ENCODE measurements at regions not wholly inside any gene's neighbourhood (a gene's known extent, or its start where the extent isn't known, plus 50 kb on each side); places are given as distances from the start of the nearest gene placed in this dataset.

DNA sequence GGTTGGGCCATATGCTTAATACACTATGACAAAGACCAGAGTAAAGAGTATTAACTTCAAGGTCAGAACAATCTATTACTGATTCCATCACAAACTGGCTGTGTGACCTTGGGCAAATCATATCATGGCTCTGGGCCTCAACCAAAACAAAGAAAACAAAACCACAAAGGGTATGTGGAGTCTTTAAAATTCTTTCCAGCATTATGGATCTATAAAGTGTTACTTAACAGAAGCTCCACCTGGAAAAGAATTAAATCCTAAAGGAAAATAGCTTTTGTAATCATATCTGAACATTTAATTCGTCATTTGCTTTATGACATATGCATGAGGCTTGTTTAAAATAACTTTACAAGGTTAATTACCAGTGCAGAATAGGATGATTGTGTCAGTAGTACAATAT is 265.5 kb downstream of the SATB1 start:
- no peaks in the 10 kb centered on the region for H3K9me3 ChIP-seq (ENCODE audit: low read depth)
- no peak overlapping the region for H2AFZ ChIP-seq
- in situ Hi-C loops (cut with MboI) = no loop called here
- 49 to 58% methylated on average over 1 of the region's 1 CpG for WGBS, 2 experiments (ENCODE audit: low coverage in 1 of 2, low lambda C conversion rate in 2 of 2, missing lambda C conversion rate in 2 of 2)
- DNase-seq = no peak
- no peaks in the 10 kb centered on the region for H3K27me3 ChIP-seq (replicated peaks; ENCODE audit: insufficient read depth)
- TF ChIP-seq EZH2phosphoT487 (IDR thresholded peaks at IDR 0.05; ENCODE audit: insufficient read depth, low read depth) (no peak), EZH2 (IDR thresholded peaks at IDR 0.05; ENCODE audit: insufficient read depth, poor library complexity, severe bottlenecking) (no peak)
- no peaks in the 10 kb centered on the region for H3K9me2 ChIP-seq (ENCODE audit: insufficient read depth)
- H3F3A ChIP-seq (ENCODE audit: insufficient read depth) = no peaks in the 10 kb centered on the region
- H3K4me2 ChIP-seq (ENCODE audit: unreplicated experiment) = no peak overlapping the region
- no peaks in the 10 kb centered on the region for H3K36me3 ChIP-seq (ENCODE audit: low read depth)
- no peak overlapping the region for H3K9ac ChIP-seq
- no peaks in the 10 kb centered on the region for H3K4me1 ChIP-seq (ENCODE audit: insufficient read depth)
- H3K4me3 ChIP-seq = no peak overlapping the region
- H3K79me2 ChIP-seq (ENCODE audit: insufficient read depth) = no peaks in the 10 kb centered on the region
- H4K20me1 ChIP-seq (ENCODE audit: insufficient read depth) = no peaks in the 10 kb centered on the region
- no peak overlapping the region for H3K27ac ChIP-seq

DNA sequence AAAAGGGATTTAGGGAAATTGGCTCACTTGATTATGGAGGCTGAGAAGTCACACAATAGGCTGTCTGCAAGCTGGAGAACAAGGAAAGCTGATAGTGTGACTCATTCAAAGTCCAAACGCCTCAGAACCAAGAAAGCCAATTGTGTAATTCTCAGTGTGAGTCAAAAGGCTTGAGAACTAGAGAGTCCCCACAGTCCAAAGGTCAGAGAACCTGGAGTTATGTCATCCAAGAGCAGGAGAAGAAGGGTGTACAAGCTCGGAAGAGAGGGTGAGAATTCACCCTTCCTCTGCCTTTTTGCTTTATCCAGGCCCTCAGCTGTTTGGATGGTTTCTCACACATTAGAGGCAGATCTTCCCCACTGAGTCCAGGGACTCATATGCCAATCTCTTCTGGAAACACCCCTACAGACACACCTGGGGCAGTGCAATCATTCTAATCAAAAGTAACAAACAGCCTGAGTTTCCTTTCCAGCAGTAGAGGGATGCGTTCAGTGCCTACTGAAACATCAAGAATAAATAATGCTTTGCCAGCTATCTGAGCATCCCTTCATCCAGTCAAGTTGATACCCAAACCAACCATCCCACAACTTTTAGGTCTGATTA is 271.5 kb downstream of the SATB1 start:
- no peaks in the 10 kb centered on the region for H3K9me3 ChIP-seq (ENCODE audit: low read depth)
- 28 to 44% methylated on average over 3 of the region's 3 CpGs for WGBS, 2 experiments (ENCODE audit: low coverage in 1 of 2, low lambda C conversion rate in 2 of 2, missing lambda C conversion rate in 2 of 2)
- no peak for TF ChIP-seq EZH2 (IDR thresholded peaks at IDR 0.05; ENCODE audit: insufficient read depth, poor library complexity, severe bottlenecking)
- TF ChIP-seq EZH2phosphoT487 (IDR thresholded peaks at IDR 0.05; ENCODE audit: insufficient read depth, low read depth) = no peak
- no peak overlapping the region for H3K4me2 ChIP-seq (ENCODE audit: unreplicated experiment)
- H3K36me3 ChIP-seq (ENCODE audit: low read depth) = no peaks in the 10 kb centered on the region
- no peak overlapping the region for H2AFZ ChIP-seq
- H3K79me2 ChIP-seq (ENCODE audit: insufficient read depth) = no peaks in the 10 kb centered on the region
- no peak overlapping the region for H3K9ac ChIP-seq
- no peaks in the 10 kb centered on the region for H3K27me3 ChIP-seq (replicated peaks; ENCODE audit: insufficient read depth)
- H3K27ac ChIP-seq = no peak overlapping the region
- H3K4me3 ChIP-seq = no peak overlapping the region
- DNase-seq = peak; percentile 90
- H3F3A ChIP-seq (ENCODE audit: insufficient read depth) = peaks cover 5% of the 10 kb centered on the region
- no peaks in the 10 kb centered on the region for H4K20me1 ChIP-seq (ENCODE audit: insufficient read depth)
- no peaks in the 10 kb centered on the region for H3K9me2 ChIP-seq (ENCODE audit: insufficient read depth)
- in situ Hi-C loops (cut with MboI) = no loop called here
- peaks cover 16% of the 10 kb centered on the region for H3K4me1 ChIP-seq (ENCODE audit: insufficient read depth)

DNA sequence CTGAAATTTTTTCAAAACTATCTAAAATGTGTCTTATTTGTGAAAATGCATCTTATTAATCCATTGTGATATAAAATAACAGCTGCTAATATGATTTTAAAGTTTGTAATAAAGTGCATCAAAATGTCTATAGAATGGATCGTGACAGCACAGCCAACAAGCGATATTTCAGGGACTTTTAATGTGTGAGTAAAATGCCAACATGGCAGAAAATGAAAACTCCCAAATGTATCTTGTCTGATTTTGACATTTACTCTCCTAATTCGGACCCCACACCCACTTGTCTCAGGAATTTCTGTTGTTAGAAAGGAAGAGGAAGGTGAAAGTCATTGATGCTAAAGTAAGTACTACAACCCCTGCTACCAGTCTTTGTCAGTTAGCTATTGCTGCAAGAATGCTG is 273.9 kb downstream of the SATB1 start:
- Histone ChIP-seq H4K20me1 (ENCODE audit: insufficient read depth) (no peaks in the 10 kb centered on the region), H3K9me3 (ENCODE audit: low read depth) (no peaks in the 10 kb centered on the region), H3K4me2 (ENCODE audit: unreplicated experiment) (no peak overlapping the region), H3K36me3 (ENCODE audit: low read depth) (no peaks in the 10 kb centered on the region), H2AFZ (no peak overlapping the region), H3K4me1 (ENCODE audit: insufficient read depth) (peaks cover 16% of the 10 kb centered on the region), H3F3A (ENCODE audit: insufficient read depth) (peaks cover 5% of the 10 kb centered on the region), H3K4me3 (no peak overlapping the region), H3K27ac (no peak overlapping the region), H3K9ac (no peak overlapping the region), H3K9me2 (ENCODE audit: insufficient read depth) (no peaks in the 10 kb centered on the region), H3K27me3 (replicated peaks; ENCODE audit: insufficient read depth) (no peaks in the 10 kb centered on the region), H3K79me2 (ENCODE audit: insufficient read depth) (no peaks in the 10 kb centered on the region)
- 70 to 71% methylated on average over 3 of the region's 3 CpGs for WGBS, 2 experiments (ENCODE audit: low coverage in 1 of 2, low lambda C conversion rate in 2 of 2, missing lambda C conversion rate in 2 of 2)
- TF ChIP-seq EZH2 (IDR thresholded peaks at IDR 0.05; ENCODE audit: insufficient read depth, poor library complexity, severe bottlenecking) (no peak), EZH2phosphoT487 (IDR thresholded peaks at IDR 0.05; ENCODE audit: insufficient read depth, low read depth) (no peak)
- no peak for DNase-seq
- in situ Hi-C loops (cut with MboI) = no loop called here

DNA sequence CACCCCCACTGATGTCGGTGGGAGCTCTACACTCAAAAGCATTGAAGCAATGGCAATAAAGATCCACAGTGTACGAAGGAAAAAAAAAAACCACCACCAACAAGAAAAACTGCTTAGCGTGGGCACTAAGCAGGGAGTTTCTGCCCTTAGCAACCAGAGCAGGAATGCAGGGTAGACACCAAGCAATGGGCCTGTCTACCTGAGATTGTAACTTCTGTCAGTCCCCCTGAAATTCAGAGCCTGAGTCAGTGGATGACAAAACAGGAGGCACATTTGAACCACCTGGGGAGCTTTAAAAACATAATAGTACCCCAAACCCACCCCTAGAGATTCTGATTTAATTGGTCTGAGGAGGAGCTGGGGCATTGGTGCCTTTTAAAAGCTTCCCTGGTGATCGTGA is 275.2 kb downstream of the SATB1 start:
- peak overlapping the region; percentile 8 for H3K4me2 ChIP-seq (ENCODE audit: unreplicated experiment)
- H2AFZ ChIP-seq = peak overlapping the region; percentile 52
- DNase-seq = no peak
- no peak overlapping the region for H3K9ac ChIP-seq
- H3F3A ChIP-seq (ENCODE audit: insufficient read depth) = peaks cover 5% of the 10 kb centered on the region
- no peaks in the 10 kb centered on the region for H4K20me1 ChIP-seq (ENCODE audit: insufficient read depth)
- no peaks in the 10 kb centered on the region for H3K27me3 ChIP-seq (replicated peaks; ENCODE audit: insufficient read depth)
- peaks cover 16% of the 10 kb centered on the region for H3K4me1 ChIP-seq (ENCODE audit: insufficient read depth)
- no peak for TF ChIP-seq EZH2 (IDR thresholded peaks at IDR 0.05; ENCODE audit: insufficient read depth, poor library complexity, severe bottlenecking)
- TF ChIP-seq EZH2phosphoT487 (IDR thresholded peaks at IDR 0.05; ENCODE audit: insufficient read depth, low read depth) = no peak
- H3K27ac ChIP-seq = no peak overlapping the region
- no peaks in the 10 kb centered on the region for H3K36me3 ChIP-seq (ENCODE audit: low read depth)
- no peaks in the 10 kb centered on the region for H3K79me2 ChIP-seq (ENCODE audit: insufficient read depth)
- in situ Hi-C loops (cut with MboI) = no loop called here
- no peak overlapping the region for H3K4me3 ChIP-seq
- no peaks in the 10 kb centered on the region for H3K9me3 ChIP-seq (ENCODE audit: low read depth)
- 52 to 58% methylated on average over 4 of the region's 4 CpGs for whole genome bisulfite sequencing, 2 experiments (ENCODE audit: low coverage in 1 of 2, low lambda C conversion rate in 2 of 2, missing lambda C conversion rate in 2 of 2)
- no peaks in the 10 kb centered on the region for H3K9me2 ChIP-seq (ENCODE audit: insufficient read depth)

DNA sequence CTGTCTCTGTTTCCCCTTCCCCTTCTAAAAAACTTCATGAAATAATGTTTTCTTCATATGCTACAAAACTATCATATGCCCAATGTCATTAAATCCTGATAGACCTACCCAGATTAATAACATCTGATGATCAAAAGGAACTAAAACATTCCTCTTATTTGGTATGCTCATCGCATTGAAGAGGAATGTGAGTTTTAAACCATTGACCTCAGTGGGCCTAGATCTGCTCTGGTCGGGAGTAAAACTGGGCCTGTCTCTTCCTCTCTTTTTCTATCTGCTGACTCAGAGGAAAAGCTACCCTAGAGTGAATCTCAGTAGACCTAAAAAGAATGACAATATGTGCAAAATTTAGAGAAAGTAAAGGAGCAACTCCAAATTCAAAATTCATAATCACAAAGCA is 275.8 kb downstream of the SATB1 start:
- Histone ChIP-seq H3K4me1 (ENCODE audit: insufficient read depth) (peaks cover 21% of the 10 kb centered on the region), H3K9me2 (ENCODE audit: insufficient read depth) (no peaks in the 10 kb centered on the region)
- peak; percentile 17 for DNase-seq

More for the DNA sequence above, 275.8 kb downstream of the SATB1 start:
- H3K4me2 ChIP-seq (ENCODE audit: unreplicated experiment) = no peak overlapping the region
- H3K79me2 ChIP-seq (ENCODE audit: insufficient read depth) = no peaks in the 10 kb centered on the region
- WGBS, 2 experiments (ENCODE audit: low coverage in 1 of 2, low lambda C conversion rate in 2 of 2, missing lambda C conversion rate in 2 of 2) = 8 to 16% methylated on average over 2 of the region's 2 CpGs
- H3K27ac ChIP-seq = no peak overlapping the region
- H3K27me3 ChIP-seq (replicated peaks; ENCODE audit: insufficient read depth) = no peaks in the 10 kb centered on the region
- TF ChIP-seq EZH2 (IDR thresholded peaks at IDR 0.05; ENCODE audit: insufficient read depth, poor library complexity, severe bottlenecking) (no peak), EZH2phosphoT487 (IDR thresholded peaks at IDR 0.05; ENCODE audit: insufficient read depth, low read depth) (no peak)
- H3K9me3 ChIP-seq (ENCODE audit: low read depth) = no peaks in the 10 kb centered on the region
- H3F3A ChIP-seq (ENCODE audit: insufficient read depth) = peaks cover 5% of the 10 kb centered on the region
- H3K4me3 ChIP-seq = no peak overlapping the region
- in situ Hi-C loops (cut with MboI) = no loop called here
- H3K9ac ChIP-seq = no peak overlapping the region
- no peaks in the 10 kb centered on the region for H4K20me1 ChIP-seq (ENCODE audit: insufficient read depth)
- H3K36me3 ChIP-seq (ENCODE audit: low read depth) = no peaks in the 10 kb centered on the region
- H2AFZ ChIP-seq = peak overlapping the region; percentile 52
